HepG2 (cell line): ENCODE measurements at regions not wholly inside any gene's neighbourhood (a gene's known extent, or its start where the extent isn't known, plus 50 kb on each side); places are given as distances from the start of the nearest gene placed in this dataset.

Experiments used
- EZH2 ChIP-seq: conservative IDR thresholded peaks from 2 replicates; pipeline ENCODE4 v1.6.1; 2012; ENCODE audit warnings: mild to moderate bottlenecking, low read depth, low read length, moderate library complexity
- GTF2F1 ChIP-seq: fragments of 150-350 bp; IDR thresholded peaks from 2 replicates; pipeline ENCODE4 v1.6.1; 2014; ENCODE audit warnings: low read length
- KAT7 ChIP-seq: IDR thresholded peaks from 2 replicates; pipeline ENCODE4 v1.6.1; 2018; ENCODE audit warnings: borderline replicate concordance, missing compliant biosample characterization
- STAG1 ChIP-seq: sonication (generic); formaldehyde crosslinking; IDR thresholded peaks from 2 replicates; pipeline ENCODE4 v1.4.0; 2020; ENCODE audit warnings: missing genetic modification reagents
- TCF7L2 ChIP-seq: IDR thresholded peaks from 2 replicates; pipeline ENCODE4 v1.6.1; 2011; ENCODE audit warnings: mild to moderate bottlenecking, low read depth, low read length, moderate library complexity
- YY1 ChIP-seq: IDR thresholded peaks from 2 replicates; pipeline ENCODE4 v1.6.1; 2011; ENCODE audit warnings: low read length, low read depth, moderate library complexity, mild to moderate bottlenecking; ENCODE audit not compliant: insufficient read depth, insufficient replicate concordance
- TF ChIP-seq, protein P1 (sequence below): sonication (generic); formaldehyde crosslinking; IDR thresholded peaks from 2 replicates; pipeline ENCODE4 v1.5.1; 2020; ENCODE audit warnings: missing genetic modification reagents, mild to moderate bottlenecking, borderline replicate concordance
- TF ChIP-seq, protein P2 (sequence below): IDR thresholded peaks from 2 replicates; pipeline ENCODE4 v1.6.1; 2016; ENCODE audit warnings: control low read depth
- TF ChIP-seq, protein P3 (sequence below): sonication (generic); formaldehyde crosslinking; IDR thresholded peaks from 2 replicates; pipeline ENCODE4 v1.5.0; 2020; ENCODE audit warnings: mild to moderate bottlenecking, missing genetic modification reagents, moderate library complexity
- TF ChIP-seq, protein P4 (sequence below): sonication (generic); formaldehyde crosslinking; IDR thresholded peaks from 2 replicates; pipeline ENCODE4 v1.4.0; 2020; ENCODE audit warnings: mild to moderate bottlenecking, missing genetic modification reagents
- TF ChIP-seq, protein P5 (sequence below): sonication (generic); formaldehyde crosslinking; IDR thresholded peaks from 2 replicates; pipeline ENCODE4 v1.4.0; 2020; ENCODE audit warnings: mild to moderate bottlenecking, missing genetic modification reagents

DNA sequence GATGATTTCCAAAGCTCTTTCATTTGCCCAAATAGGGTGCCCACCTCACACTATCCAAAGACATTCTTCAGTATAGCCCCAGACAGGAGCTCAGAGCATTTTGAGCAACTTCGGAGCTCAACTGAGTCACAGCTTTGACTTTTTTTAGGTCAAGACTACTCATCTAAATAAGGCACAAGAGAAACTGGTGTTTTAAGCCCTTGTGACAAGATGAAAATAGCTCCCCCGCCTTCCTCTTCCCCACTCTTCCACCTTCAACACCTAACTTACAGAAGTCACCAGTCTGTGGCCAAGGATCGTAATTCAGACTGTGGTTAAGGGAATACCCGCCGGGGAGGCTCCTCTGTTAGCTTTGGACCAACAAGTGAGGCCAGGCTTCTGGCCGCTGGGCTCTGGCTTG, 60.4 kb upstream of the CA12 start:
- TF ChIP-seq STAG1 = no peak
- TF ChIP-seq, protein P1, sequence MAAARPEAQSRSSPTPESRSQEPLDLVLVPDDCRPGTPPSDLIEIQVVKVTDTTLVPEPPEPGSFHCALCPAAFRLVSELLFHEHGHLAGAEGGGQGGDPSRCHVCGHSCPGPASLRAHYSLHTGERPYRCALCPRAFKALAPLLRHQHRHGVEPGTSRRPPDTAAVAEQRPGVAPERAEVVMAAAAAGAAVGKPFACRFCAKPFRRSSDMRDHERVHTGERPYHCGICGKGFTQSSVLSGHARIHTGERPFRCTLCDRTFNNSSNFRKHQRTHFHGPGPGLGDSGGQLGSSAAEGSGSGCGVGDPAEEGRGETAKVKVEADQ = no peak
- TF ChIP-seq YY1 = no peak
- TF ChIP-seq GTF2F1 = no peak
- TF ChIP-seq, protein P2, sequence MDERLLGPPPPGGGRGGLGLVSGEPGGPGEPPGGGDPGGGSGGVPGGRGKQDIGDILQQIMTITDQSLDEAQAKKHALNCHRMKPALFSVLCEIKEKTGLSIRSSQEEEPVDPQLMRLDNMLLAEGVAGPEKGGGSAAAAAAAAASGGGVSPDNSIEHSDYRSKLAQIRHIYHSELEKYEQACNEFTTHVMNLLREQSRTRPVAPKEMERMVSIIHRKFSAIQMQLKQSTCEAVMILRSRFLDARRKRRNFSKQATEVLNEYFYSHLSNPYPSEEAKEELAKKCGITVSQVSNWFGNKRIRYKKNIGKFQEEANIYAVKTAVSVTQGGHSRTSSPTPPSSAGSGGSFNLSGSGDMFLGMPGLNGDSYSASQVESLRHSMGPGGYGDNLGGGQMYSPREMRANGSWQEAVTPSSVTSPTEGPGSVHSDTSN (CRISPR knock-in tag) = no peak
- TF ChIP-seq TCF7L2 = no peak
- TF ChIP-seq, protein P3, sequence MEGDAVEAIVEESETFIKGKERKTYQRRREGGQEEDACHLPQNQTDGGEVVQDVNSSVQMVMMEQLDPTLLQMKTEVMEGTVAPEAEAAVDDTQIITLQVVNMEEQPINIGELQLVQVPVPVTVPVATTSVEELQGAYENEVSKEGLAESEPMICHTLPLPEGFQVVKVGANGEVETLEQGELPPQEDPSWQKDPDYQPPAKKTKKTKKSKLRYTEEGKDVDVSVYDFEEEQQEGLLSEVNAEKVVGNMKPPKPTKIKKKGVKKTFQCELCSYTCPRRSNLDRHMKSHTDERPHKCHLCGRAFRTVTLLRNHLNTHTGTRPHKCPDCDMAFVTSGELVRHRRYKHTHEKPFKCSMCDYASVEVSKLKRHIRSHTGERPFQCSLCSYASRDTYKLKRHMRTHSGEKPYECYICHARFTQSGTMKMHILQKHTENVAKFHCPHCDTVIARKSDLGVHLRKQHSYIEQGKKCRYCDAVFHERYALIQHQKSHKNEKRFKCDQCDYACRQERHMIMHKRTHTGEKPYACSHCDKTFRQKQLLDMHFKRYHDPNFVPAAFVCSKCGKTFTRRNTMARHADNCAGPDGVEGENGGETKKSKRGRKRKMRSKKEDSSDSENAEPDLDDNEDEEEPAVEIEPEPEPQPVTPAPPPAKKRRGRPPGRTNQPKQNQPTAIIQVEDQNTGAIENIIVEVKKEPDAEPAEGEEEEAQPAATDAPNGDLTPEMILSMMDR = no peak
- TF ChIP-seq, protein P4, sequence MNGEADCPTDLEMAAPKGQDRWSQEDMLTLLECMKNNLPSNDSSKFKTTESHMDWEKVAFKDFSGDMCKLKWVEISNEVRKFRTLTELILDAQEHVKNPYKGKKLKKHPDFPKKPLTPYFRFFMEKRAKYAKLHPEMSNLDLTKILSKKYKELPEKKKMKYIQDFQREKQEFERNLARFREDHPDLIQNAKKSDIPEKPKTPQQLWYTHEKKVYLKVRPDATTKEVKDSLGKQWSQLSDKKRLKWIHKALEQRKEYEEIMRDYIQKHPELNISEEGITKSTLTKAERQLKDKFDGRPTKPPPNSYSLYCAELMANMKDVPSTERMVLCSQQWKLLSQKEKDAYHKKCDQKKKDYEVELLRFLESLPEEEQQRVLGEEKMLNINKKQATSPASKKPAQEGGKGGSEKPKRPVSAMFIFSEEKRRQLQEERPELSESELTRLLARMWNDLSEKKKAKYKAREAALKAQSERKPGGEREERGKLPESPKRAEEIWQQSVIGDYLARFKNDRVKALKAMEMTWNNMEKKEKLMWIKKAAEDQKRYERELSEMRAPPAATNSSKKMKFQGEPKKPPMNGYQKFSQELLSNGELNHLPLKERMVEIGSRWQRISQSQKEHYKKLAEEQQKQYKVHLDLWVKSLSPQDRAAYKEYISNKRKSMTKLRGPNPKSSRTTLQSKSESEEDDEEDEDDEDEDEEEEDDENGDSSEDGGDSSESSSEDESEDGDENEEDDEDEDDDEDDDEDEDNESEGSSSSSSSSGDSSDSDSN (CRISPR knock-in tag) = no peak
- no peak for TF ChIP-seq KAT7 (CRISPR knock-in tag)
- TF ChIP-seq, protein P5, sequence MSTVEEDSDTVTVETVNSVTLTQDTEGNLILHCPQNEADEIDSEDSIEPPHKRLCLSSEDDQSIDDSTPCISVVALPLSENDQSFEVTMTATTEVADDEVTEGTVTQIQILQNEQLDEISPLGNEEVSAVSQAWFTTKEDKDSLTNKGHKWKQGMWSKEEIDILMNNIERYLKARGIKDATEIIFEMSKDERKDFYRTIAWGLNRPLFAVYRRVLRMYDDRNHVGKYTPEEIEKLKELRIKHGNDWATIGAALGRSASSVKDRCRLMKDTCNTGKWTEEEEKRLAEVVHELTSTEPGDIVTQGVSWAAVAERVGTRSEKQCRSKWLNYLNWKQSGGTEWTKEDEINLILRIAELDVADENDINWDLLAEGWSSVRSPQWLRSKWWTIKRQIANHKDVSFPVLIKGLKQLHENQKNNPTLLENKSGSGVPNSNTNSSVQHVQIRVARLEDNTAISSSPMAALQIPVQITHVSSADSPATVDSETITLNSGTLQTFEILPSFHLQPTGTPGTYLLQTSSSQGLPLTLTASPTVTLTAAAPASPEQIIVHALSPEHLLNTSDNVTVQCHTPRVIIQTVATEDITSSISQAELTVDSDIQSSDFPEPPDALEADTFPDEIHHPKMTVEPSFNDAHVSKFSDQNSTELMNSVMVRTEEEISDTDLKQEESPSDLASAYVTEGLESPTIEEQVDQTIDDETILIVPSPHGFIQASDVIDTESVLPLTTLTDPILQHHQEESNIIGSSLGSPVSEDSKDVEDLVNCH (CRISPR knock-in tag) = no peak
- TF ChIP-seq EZH2 = no peak
